ENCODE measurements at regions not wholly inside any gene's neighbourhood (a gene's known extent, or its start where the extent isn't known, plus 50 kb on each side); places are given as distances from the start of the nearest gene placed in this dataset.
"Not testable (repeated sequence)": the region's sequence is repeated elsewhere in the genome, so short reads cannot be mapped to it uniquely, and the experiment has no call there.

GRCh38 chr5:71930554-71930953 is 176.7 kb upstream of the MAP1B start:
- DNase-seq; in situ Hi-C loops (cut with MboI; ENCODE audit: low pct_unique_long_range_greater_than_20kb, low sequenced_read_pairs): not testable (repeated sequence)

GRCh38 chr5:71932131-71932654 is 175.1 kb upstream of the MAP1B start:
- no peak for DNase-seq
- in situ Hi-C loops (cut with MboI; ENCODE audit: low pct_unique_long_range_greater_than_20kb, low sequenced_read_pairs), result no loop called here

GRCh38 chr5:71932655-71933338 is 174.5 kb upstream of the MAP1B start:
- in situ Hi-C loops (cut with MboI; ENCODE audit: low pct_unique_long_range_greater_than_20kb, low sequenced_read_pairs), result no loop called here

GRCh38 chr5:71934322-71934721 is 173.0 kb upstream of the MAP1B start:
- DNase-seq, result no peak
- in situ Hi-C loops (cut with MboI; ENCODE audit: low pct_unique_long_range_greater_than_20kb, low sequenced_read_pairs), result no loop called here

More at GRCh38 chr5:71932655-71933338, 174.5 kb upstream of the MAP1B start:
- DNase-seq, result peak; percentile 2

GRCh38 chr5:71937921-71938698 is 169.2 kb upstream of the MAP1B start:
- no peak for DNase-seq
- in situ Hi-C loops (cut with MboI; ENCODE audit: low pct_unique_long_range_greater_than_20kb, low sequenced_read_pairs), result no loop called here

- no peak for DNase-seq
- in situ Hi-C loops (cut with MboI; ENCODE audit: low pct_unique_long_range_greater_than_20kb, low sequenced_read_pairs), result no loop called here
These were observed 168.4 kb upstream of the MAP1B start for GRCh38 chr5:71938895-71939294.

GRCh38 chr5:71939452-71940230 is 167.6 kb upstream of the MAP1B start:
- in situ Hi-C loops (cut with MboI; ENCODE audit: low pct_unique_long_range_greater_than_20kb, low sequenced_read_pairs), result no loop called here
- no peak for DNase-seq

- in situ Hi-C loops (cut with MboI; ENCODE audit: low pct_unique_long_range_greater_than_20kb, low sequenced_read_pairs), result no loop called here
- no peak for DNase-seq
These were observed 163.4 kb upstream of the MAP1B start for GRCh38 chr5:71943874-71944273.

GRCh38 chr5:71945436-71945835 is 161.8 kb upstream of the MAP1B start:
- in situ Hi-C loops (cut with MboI; ENCODE audit: low pct_unique_long_range_greater_than_20kb, low sequenced_read_pairs), result no loop called here
- no peak for DNase-seq

GRCh38 chr5:71946343-71947030 is 160.8 kb upstream of the MAP1B start:
- no peak for DNase-seq
- in situ Hi-C loops (cut with MboI; ENCODE audit: low pct_unique_long_range_greater_than_20kb, low sequenced_read_pairs), result no loop called here

- in situ Hi-C loops (cut with MboI; ENCODE audit: low pct_unique_long_range_greater_than_20kb, low sequenced_read_pairs), result no loop called here
- no peak for DNase-seq
These were observed 159.1 kb upstream of the MAP1B start for GRCh38 chr5:71948206-71948605.

- DNase-seq, result no peak
- in situ Hi-C loops (cut with MboI; ENCODE audit: low pct_unique_long_range_greater_than_20kb, low sequenced_read_pairs), result no loop called here
These were observed 157.5 kb upstream of the MAP1B start for GRCh38 chr5:71949772-71950171.

GRCh38 chr5:71953866-71954265 is 153.4 kb upstream of the MAP1B start:
- in situ Hi-C loops (cut with MboI; ENCODE audit: low pct_unique_long_range_greater_than_20kb, low sequenced_read_pairs), result no loop called here
- no peak for DNase-seq

- DNase-seq, result no peak
- in situ Hi-C loops (cut with MboI; ENCODE audit: low pct_unique_long_range_greater_than_20kb, low sequenced_read_pairs), result no loop called here
These were observed 152.9 kb upstream of the MAP1B start for GRCh38 chr5:71954329-71954728.

- DNase-seq, result no peak
- in situ Hi-C loops (cut with MboI; ENCODE audit: low pct_unique_long_range_greater_than_20kb, low sequenced_read_pairs), result no loop called here
These were observed 151.6 kb upstream of the MAP1B start for GRCh38 chr5:71955723-71956122.

GRCh38 chr5:71957292-71957898 is 149.9 kb upstream of the MAP1B start:
- DNase-seq, result no peak
- in situ Hi-C loops (cut with MboI; ENCODE audit: low pct_unique_long_range_greater_than_20kb, low sequenced_read_pairs), result no loop called here

- no peak for DNase-seq
- in situ Hi-C loops (cut with MboI; ENCODE audit: low pct_unique_long_range_greater_than_20kb, low sequenced_read_pairs), result no loop called here
These were observed 147.1 kb upstream of the MAP1B start for GRCh38 chr5:71960195-71960594.

- DNase-seq, result no peak
- in situ Hi-C loops (cut with MboI; ENCODE audit: low pct_unique_long_range_greater_than_20kb, low sequenced_read_pairs), result no loop called here
These were observed 145.5 kb upstream of the MAP1B start for GRCh38 chr5:71961786-71962185.

- in situ Hi-C loops (cut with MboI; ENCODE audit: low pct_unique_long_range_greater_than_20kb, low sequenced_read_pairs), result no loop called here
- DNase-seq, result no peak
These were observed 137.8 kb upstream of the MAP1B start for GRCh38 chr5:71969460-71969859.
